GM12891 (cell line): ENCODE measurements at regions not wholly inside any gene's neighbourhood (a gene's known extent, or its start where the extent isn't known, plus 50 kb on each side); places are given as distances from the start of the nearest gene placed in this dataset.

Experiments
- POLR2A ChIP-seq: IDR thresholded peaks from 2 replicates; pipeline ENCODE4 v1.6.1; 2011; ENCODE audit warnings: low read depth, low read length, control low read depth
- POLR2AphosphoS5 ChIP-seq: IDR thresholded peaks from 2 replicates; pipeline ENCODE4 v1.6.1; 2011; ENCODE audit warnings: low read depth, low read length, control low read depth
- SPI1 ChIP-seq: IDR thresholded peaks from 2 replicates; pipeline ENCODE4 v1.6.1; 2011; ENCODE audit warnings: low read depth, low read length, control low read depth

DNA sequence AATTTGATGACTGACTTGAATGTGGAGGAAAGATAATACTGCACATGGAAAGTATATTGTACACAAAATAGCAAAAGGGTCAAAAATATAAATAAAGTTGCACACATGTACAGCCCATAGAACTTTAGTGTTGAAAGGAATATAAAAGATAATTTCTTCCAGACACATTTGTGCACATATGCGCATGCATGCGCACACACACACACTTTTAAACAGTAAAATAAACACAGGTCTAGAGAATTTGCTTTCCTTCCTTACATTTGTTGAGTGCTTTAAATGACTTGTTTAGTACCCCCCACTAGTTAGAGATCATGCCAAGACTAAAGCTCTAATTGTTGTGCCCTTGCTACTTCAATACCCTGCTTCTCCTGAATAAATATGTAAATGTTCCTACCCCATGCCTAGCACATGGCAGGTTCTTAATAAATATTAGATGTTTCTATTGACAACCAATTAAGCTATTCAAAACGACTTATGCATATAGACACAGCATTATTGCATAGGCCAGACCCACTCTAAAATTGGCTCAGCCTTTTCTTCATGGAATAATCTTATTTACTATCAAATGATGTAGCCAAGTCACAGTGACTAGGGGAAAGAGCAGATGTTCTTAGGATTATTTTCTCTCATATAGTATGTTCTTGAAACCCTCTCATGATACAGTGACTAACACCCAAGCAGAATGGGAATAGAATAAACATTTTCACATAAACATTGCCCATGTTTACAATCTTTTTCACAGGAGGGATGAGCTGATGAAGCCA is 165.5 kb upstream of the ACVR2A start:
- TF ChIP-seq POLR2A (no peak), POLR2AphosphoS5 (no peak), SPI1 (no peak)
